ENCODE measurements at regions not wholly inside any gene's neighbourhood (a gene's known extent, or its start where the extent isn't known, plus 50 kb on each side); places are given as distances from the start of the nearest gene placed in this dataset.

- no peak overlapping the region for H4K91ac ChIP-seq (ENCODE audit: insufficient read length, low read depth, low read length)
- no peak overlapping the region for H4K5ac ChIP-seq (ENCODE audit: insufficient read length, low read depth, low read length)
- Mint-ChIP-seq H3K27me3 (ENCODE audit: low read depth) (no peaks in the 10 kb centered on the region), H3K27ac (no peak overlapping the region), H3K4me1 (peaks cover 16 to 17% of the 10 kb centered on the region in 2 experiments), H3K36me3 (ENCODE audit: insufficient read depth in 1 of 3, low read depth in 3 of 3) (no peaks in the 10 kb centered on the region), H3K4me3 (no peak overlapping the region), H3K9me3 (no peaks in the 10 kb centered on the region)
- H2AFZ ChIP-seq (ENCODE audit: low read length), result no peak overlapping the region
- H2AK5ac ChIP-seq (ENCODE audit: insufficient read length, low read length), result no peak overlapping the region
- no peak overlapping the region for H4K8ac ChIP-seq (replicated peaks; ENCODE audit: insufficient read length, low read depth, low read length)
- no peak overlapping the region for H3K27ac ChIP-seq (ENCODE audit: insufficient read length, low read depth, low read length)
- H2BK12ac ChIP-seq (ENCODE audit: insufficient read length, low read depth, low read length), result no peak overlapping the region
- H3K79me1 ChIP-seq (ENCODE audit: insufficient read depth, low read depth, low read length, poor library complexity, severe bottlenecking), result no peaks in the 10 kb centered on the region
- H3K14ac ChIP-seq (ENCODE audit: insufficient read depth, low read length), result no peak overlapping the region
- H3K9me3 ChIP-seq (ENCODE audit: control insufficient read depth, low read depth, low read length), result no peaks in the 10 kb centered on the region
- H3K4me1 ChIP-seq (ENCODE audit: insufficient read depth, low read length), result no peaks in the 10 kb centered on the region; the same call in 1 of the 2 replicates
- H2BK5ac ChIP-seq (ENCODE audit: insufficient read length, low read length), result no peak overlapping the region
- H2BK120ac ChIP-seq (ENCODE audit: low read depth, low read length, poor library complexity, severe bottlenecking), result no peak overlapping the region
- no peak overlapping the region for H3K56ac ChIP-seq (ENCODE audit: insufficient read length, low read depth, low read length)
- no peak overlapping the region for H3K4ac ChIP-seq (ENCODE audit: low read depth, low read length)
- no peak overlapping the region for H3T11ph ChIP-seq (ENCODE audit: low read length)
- no peaks in the 10 kb centered on the region for H4K20me1 ChIP-seq (ENCODE audit: control insufficient read depth, insufficient read depth, insufficient read length)
- TF ChIP-seq, protein P1, sequence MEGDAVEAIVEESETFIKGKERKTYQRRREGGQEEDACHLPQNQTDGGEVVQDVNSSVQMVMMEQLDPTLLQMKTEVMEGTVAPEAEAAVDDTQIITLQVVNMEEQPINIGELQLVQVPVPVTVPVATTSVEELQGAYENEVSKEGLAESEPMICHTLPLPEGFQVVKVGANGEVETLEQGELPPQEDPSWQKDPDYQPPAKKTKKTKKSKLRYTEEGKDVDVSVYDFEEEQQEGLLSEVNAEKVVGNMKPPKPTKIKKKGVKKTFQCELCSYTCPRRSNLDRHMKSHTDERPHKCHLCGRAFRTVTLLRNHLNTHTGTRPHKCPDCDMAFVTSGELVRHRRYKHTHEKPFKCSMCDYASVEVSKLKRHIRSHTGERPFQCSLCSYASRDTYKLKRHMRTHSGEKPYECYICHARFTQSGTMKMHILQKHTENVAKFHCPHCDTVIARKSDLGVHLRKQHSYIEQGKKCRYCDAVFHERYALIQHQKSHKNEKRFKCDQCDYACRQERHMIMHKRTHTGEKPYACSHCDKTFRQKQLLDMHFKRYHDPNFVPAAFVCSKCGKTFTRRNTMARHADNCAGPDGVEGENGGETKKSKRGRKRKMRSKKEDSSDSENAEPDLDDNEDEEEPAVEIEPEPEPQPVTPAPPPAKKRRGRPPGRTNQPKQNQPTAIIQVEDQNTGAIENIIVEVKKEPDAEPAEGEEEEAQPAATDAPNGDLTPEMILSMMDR (conservative IDR thresholded peaks at IDR 0.05), result no peak
- H2BK15ac ChIP-seq (ENCODE audit: low read depth, low read length), result no peak overlapping the region
- no peak for DNase-seq
- H3K18ac ChIP-seq (ENCODE audit: insufficient read length, low read depth, low read length), result no peak overlapping the region
- no peaks in the 10 kb centered on the region for H3K79me2 ChIP-seq (ENCODE audit: insufficient read depth, low read length)
- no peak overlapping the region for H2BK20ac ChIP-seq (ENCODE audit: low read depth, low read length, poor library complexity, severe bottlenecking)
- no peaks in the 10 kb centered on the region for H3K27me3 ChIP-seq (ENCODE audit: insufficient read depth, low read length)
- no peaks in the 10 kb centered on the region for H3K23me2 ChIP-seq (ENCODE audit: insufficient read length, low read depth, low read length, poor library complexity, severe bottlenecking)
- no peak overlapping the region for H3K23ac ChIP-seq (ENCODE audit: insufficient read length, low read depth, low read length)
- no peak overlapping the region for H3K9ac ChIP-seq (ENCODE audit: extremely low read depth, insufficient read length, low read length)
- H3K4me2 ChIP-seq (ENCODE audit: insufficient read depth, insufficient read length, low read length), result no peak overlapping the region
Observed at GRCh38 chr15:47437491-47437890, 279.8 kb upstream of the SEMA6D start.

All from H9 (cell line).